IgD-negative memory B cell (primary cell): ENCODE measurements at regions not wholly inside any gene's neighbourhood (a gene's known extent, or its start where the extent isn't known, plus 50 kb on each side); places are given as distances from the start of the nearest gene placed in this dataset.

ENCODE experiments used
- H3K27ac Mint-ChIP-seq, 3 donors: one replicate each; pipeline ENCODE4 v1.8.0; 2020 to 2022; ENCODE audit warnings: mild to moderate bottlenecking in 3 of 3, mixed read lengths in 3 of 3, moderate library complexity in 1 of 3
- H3K27me3 Mint-ChIP-seq: one replicate; pipeline ENCODE4 v1.8.0; 2021; ENCODE audit warnings: mixed read lengths
- H3K36me3 Mint-ChIP-seq: one replicate; pipeline ENCODE4 v1.8.0; 2020; ENCODE audit warnings: mild to moderate bottlenecking, mixed read lengths
- H3K4me1 Mint-ChIP-seq, 3 donors: one replicate each; pipeline ENCODE4 v1.8.0; 2020 to 2022; ENCODE audit warnings: mixed read lengths in 3 of 3, mild to moderate bottlenecking in 1 of 3
- H3K4me3 Mint-ChIP-seq, 4 donors: one replicate each; pipeline ENCODE4 v1.8.0; 2020 to 2022; ENCODE audit warnings: mild to moderate bottlenecking in 4 of 4, mixed read lengths in 4 of 4, moderate library complexity in 3 of 4
- H3K9me3 Mint-ChIP-seq, 3 donors: one replicate each; pipeline ENCODE4 v1.8.0; 2020 to 2021; ENCODE audit warnings: mixed read lengths in 3 of 3, mild to moderate bottlenecking in 1 of 3

DNA sequence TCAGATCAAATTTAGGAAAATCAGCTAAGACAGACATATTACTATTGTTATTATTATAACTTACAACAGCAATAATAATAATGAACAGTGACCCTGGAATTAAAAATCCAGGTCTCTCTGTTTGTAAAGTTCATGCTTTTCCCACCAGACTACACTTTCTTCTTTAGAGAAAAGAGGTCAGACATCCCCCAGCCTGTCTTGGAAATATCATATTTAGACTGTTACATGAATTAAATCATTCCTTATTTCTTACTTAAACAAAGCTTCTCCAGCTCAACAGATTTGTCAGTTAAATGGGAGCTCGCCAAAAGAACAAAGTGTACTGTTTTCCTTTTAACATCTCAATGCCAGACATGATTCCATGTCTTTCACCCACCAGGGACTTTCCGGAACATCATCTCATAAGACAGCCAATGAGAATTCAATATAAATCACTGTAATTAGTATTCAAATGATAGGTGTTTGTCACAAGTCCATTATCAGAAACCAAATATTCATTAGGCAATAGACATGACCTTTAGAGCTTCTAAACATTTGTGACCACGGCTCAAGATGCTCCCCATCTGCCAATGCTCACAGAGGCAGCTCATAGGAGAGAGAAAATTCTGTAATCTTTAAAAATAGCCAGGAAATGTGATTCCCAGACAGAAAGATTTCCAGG is 351.9 kb downstream of the ENC1 start:
- no peak overlapping the region for H3K27ac Mint-ChIP-seq
- no peak overlapping the region for H3K4me3 Mint-ChIP-seq
- no peaks in the 10 kb centered on the region for H3K4me1 Mint-ChIP-seq
- H3K9me3 Mint-ChIP-seq: no peaks in the 10 kb centered on the region
- H3K27me3 Mint-ChIP-seq: peaks cover 9% of the 10 kb centered on the region
- H3K36me3 Mint-ChIP-seq: no peaks in the 10 kb centered on the region

DNA sequence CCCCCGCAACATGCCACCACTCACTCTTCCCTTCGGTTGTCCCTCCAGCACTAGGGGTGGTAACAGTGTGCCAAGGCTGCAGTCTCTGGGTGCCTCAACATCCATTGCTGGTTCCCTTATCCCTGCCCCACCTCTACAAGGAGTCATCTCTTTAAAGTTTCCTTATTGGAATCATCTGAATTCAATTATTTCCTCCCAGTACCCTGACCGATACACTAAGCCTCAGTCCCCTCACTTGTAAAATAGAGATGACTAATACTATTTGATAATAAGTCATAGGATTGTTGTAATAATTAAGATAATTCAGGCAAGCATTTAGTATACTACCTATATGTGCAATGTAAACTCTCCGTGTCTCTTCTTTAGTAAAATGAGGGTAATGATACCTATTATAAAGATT is 352.5 kb downstream of the ENC1 start:
- H3K36me3 Mint-ChIP-seq: no peaks in the 10 kb centered on the region
- peaks cover 9% of the 10 kb centered on the region for H3K27me3 Mint-ChIP-seq
- no peaks in the 10 kb centered on the region for H3K4me1 Mint-ChIP-seq
- no peak overlapping the region for H3K4me3 Mint-ChIP-seq
- peak overlapping the region in 1 of 3 donors; percentile 48 for H3K27ac Mint-ChIP-seq
- no peaks in the 10 kb centered on the region for H3K9me3 Mint-ChIP-seq

DNA sequence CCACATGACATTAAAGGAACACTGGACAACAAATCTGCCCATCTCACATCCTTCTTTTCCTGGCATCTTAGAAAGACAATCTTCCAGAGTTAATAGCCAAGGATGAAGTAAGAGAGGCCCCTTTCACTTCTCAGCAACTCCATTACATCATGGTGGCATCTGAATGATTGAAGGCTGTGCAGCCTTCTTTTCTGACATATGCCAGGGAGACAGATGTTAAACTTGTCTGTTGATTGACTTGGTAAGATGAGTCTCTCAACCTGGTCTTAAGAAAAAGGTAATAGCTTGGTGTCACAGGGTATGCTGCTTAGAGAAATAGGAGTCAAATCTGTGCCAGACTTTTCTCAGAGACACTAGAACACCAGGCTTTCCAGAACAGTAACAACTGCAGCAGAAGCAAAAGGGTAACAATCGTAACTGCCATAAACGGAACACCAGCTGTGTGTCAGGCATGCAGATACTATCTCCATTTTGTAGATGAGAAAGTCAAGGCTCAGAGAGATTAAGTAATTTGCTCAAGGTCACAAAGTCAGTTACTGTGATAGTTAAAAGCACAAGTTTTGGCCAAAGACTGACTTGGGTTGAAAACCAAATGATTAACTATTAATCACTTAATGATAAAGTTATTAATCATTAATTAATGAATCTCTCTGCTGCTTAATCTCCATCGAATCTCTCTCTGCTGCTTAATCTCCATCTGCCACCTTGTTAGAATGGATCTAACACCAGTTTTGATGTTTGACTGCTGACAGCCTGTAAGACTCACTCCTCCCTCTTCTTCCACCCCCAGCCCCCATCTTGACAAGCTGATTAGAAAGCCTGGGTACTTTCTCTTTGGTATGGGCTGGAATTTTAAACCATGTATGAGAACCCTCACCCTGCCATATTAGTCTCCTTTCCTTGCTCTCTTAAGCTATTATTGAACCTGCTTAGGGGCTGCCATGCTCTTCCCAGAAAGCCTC is 353.5 kb downstream of the ENC1 start:
- Mint-ChIP-seq H3K9me3 (no peaks in the 10 kb centered on the region), H3K4me3 (no peak overlapping the region), H3K27ac (peak overlapping the region in 1 of 3 donors; percentile 11), H3K4me1 (no peaks in the 10 kb centered on the region), H3K36me3 (no peaks in the 10 kb centered on the region), H3K27me3 (peaks cover 9% of the 10 kb centered on the region)

DNA sequence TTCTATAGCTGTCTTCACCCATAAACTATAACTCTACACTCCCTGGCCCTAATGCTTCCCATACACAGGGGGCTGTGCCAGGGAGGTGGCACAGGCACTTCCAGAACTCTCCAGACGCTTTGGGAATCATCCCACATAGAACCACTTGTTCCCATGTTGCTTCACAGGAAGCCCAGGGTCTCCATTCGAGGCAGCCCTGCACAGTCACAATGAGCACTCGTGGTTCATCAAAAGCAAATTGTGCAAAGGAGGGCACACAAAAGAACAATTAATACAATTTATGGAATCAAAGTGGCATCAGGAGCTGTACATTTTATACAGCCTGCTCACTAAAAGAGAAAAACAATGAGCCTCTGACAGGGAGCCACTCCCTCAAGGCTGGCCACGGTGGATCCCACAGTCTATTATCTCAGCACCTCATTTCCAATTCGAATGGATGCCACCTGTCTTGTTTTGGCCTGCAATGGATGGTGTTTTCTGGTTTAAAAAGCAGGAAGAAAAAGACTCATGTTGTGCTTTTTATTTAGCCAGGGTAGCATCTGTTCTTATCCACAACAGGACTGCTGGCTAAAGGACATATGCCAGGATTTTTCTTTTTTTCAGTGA is 354.8 kb downstream of the ENC1 start:
- no peaks in the 10 kb centered on the region for H3K36me3 Mint-ChIP-seq
- no peaks in the 10 kb centered on the region for H3K4me1 Mint-ChIP-seq
- H3K27me3 Mint-ChIP-seq: peaks cover 9% of the 10 kb centered on the region
- no peak overlapping the region for H3K4me3 Mint-ChIP-seq
- no peak overlapping the region for H3K27ac Mint-ChIP-seq
- H3K9me3 Mint-ChIP-seq: no peaks in the 10 kb centered on the region

DNA sequence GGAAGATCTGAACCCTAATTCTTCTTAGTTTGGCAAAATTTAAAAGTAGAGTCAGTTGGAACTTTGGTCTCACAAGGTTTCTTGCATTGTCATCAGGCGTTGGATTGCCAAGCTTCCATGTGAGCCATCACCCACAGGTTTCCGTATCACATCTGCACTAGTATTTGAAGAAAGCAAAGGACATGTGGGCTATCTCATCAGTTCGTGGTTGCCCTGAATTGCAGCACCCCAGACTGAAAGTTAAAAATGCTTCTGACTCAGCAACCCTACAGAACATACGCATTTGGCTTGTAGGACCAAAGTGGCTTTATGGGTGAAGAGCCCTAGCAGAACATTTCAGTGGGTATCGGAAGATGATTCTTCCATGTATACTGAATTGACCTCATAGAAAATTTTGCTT is 358.0 kb downstream of the ENC1 start:
- no peaks in the 10 kb centered on the region for H3K4me1 Mint-ChIP-seq
- peaks cover 9% of the 10 kb centered on the region for H3K27me3 Mint-ChIP-seq
- H3K36me3 Mint-ChIP-seq: no peaks in the 10 kb centered on the region
- no peaks in the 10 kb centered on the region for H3K9me3 Mint-ChIP-seq
- H3K27ac Mint-ChIP-seq: no peak overlapping the region
- no peak overlapping the region for H3K4me3 Mint-ChIP-seq

DNA sequence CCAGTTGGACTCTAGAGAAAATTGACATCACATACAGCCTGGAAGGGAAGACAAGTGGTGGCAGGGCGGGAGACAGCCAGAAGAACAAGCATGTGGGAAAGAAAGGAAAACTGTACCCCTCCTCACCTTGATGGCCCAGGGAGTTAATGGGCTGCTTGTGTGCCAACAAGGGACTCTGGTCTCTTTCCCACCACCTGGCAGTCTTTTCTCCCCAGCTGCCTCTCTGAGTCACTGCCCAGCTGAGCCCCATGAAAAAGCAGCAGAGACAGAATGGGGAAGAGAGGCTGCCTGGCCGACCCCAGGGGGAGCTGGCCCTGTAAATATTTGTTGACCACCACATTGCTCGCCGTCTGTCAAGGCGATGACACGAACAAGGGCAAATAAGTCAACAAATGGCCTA is 359.4 kb downstream of the ENC1 start:
- H3K4me1 Mint-ChIP-seq: no peaks in the 10 kb centered on the region
- H3K36me3 Mint-ChIP-seq: no peaks in the 10 kb centered on the region
- H3K9me3 Mint-ChIP-seq: peaks cover 0 to 2% (median 0%) of the 10 kb centered on the region in 3 donors
- H3K27me3 Mint-ChIP-seq: peaks cover 13% of the 10 kb centered on the region
- no peak overlapping the region for H3K27ac Mint-ChIP-seq
- no peak overlapping the region for H3K4me3 Mint-ChIP-seq

DNA sequence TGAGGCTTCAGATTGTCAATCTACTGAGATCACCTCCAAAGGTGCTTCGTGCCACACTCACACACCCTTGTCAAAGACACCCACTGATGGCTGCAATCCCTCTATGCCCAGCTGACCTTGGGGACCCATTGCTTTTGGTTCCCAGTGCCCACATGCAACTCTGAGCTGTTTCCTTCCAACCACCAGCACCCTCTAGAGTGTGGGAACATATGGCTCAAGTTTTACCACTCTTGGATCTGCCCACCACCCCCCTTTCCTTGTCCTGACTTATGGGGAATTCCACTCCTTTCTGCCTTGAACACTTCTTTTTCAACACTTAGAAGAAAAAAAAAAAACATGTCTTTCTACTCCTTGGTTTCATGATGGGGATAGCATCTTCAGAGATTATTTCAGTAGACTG is 360.2 kb downstream of the ENC1 start:
- peaks cover 13% of the 10 kb centered on the region for H3K27me3 Mint-ChIP-seq
- no peak overlapping the region for H3K4me3 Mint-ChIP-seq
- peaks cover 0 to 2% (median 0%) of the 10 kb centered on the region in 3 donors for H3K9me3 Mint-ChIP-seq
- no peaks in the 10 kb centered on the region for H3K4me1 Mint-ChIP-seq
- no peak overlapping the region for H3K27ac Mint-ChIP-seq
- H3K36me3 Mint-ChIP-seq: no peaks in the 10 kb centered on the region

DNA sequence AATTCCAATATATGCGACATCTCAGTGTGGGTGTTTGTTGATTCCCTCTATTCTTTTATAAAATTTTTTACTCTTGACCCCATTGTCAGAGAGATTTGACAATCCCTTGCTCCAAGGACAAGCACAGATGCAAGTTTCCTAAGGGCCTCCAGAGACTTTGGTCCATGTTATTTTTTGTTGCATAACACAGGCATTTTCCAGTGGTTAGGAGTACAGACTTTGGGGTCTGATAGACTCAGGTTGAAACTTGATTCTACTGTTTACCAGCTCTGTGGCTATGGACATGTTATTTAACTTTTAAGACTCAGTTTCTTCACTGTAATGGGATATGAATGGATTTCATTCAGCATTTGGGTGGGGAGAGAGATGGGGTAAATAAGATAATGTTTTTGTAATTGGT is 361.3 kb downstream of the ENC1 start:
- Mint-ChIP-seq H3K27me3 (peaks cover 9% of the 10 kb centered on the region), H3K9me3 (peaks cover 0 to 2% (median 0%) of the 10 kb centered on the region in 3 donors), H3K4me3 (no peak overlapping the region), H3K36me3 (no peaks in the 10 kb centered on the region), H3K4me1 (no peaks in the 10 kb centered on the region), H3K27ac (no peak overlapping the region)

DNA sequence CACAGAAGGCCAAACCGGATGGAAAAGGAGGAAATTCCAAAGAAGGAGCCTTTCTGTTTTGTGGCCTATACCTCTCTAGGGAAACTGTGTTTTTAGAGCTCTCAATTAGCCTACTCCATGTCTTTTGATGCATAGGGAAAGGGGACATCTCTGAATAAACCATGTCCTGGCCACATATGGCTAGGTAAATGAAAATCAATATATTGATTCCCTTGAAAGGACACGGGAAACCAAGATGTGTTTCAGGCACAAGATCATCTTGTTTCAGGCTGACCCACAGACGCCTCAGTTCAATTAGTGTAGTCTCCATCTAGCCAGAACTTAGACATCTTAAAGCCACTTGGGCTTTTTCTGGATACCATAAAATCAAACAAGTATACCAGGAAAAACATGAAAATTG is 363.1 kb downstream of the ENC1 start:
- peaks cover 0 to 2% (median 0%) of the 10 kb centered on the region in 3 donors for H3K9me3 Mint-ChIP-seq
- no peaks in the 10 kb centered on the region for H3K36me3 Mint-ChIP-seq
- H3K27ac Mint-ChIP-seq: no peak overlapping the region
- no peaks in the 10 kb centered on the region for H3K4me1 Mint-ChIP-seq
- no peak overlapping the region for H3K4me3 Mint-ChIP-seq
- peaks cover 9% of the 10 kb centered on the region for H3K27me3 Mint-ChIP-seq

DNA sequence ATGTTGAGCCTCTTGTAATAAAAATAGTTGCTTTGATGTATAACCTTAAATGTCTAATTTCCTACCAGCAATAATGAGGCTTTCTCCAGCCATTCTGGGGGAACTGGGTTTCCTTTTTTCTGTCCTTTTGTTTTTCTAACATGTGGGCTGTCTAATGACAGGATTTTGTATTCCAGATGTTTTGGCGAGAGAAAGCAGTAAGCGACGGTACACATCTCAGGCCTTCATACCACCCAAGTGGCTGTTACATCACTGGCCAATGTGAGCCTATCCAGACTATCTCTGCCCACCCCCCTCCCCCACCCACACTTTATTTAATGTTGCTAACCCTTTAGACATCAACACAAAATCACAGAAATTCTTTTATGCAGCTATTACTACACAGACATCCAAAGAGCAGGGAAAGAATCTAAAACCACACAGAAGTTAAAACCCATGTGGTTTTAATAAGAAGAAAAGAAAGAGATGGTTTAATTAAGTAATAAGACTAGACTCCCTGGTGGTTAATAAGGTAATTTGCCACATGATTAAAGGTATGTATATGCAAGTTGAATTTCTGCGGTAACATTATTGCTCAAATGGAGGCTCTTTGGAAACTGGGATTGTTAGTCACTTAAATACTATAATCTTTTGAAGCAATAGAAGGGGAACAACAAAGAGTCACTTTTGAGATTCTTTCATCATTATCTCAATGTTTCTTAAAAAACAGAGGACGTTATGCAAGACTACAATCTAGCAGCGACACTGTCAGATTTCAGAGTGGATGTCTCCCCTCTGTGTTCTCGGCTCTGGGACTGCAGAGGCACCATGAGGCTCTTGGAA is 365.1 kb downstream of the ENC1 start:
- Mint-ChIP-seq H3K36me3 (no peaks in the 10 kb centered on the region), H3K9me3 (peaks cover 0 to 2% (median 0%) of the 10 kb centered on the region in 3 donors), H3K4me3 (no peak overlapping the region), H3K27ac (no peak overlapping the region), H3K4me1 (no peaks in the 10 kb centered on the region), H3K27me3 (peaks cover 9% of the 10 kb centered on the region)

DNA sequence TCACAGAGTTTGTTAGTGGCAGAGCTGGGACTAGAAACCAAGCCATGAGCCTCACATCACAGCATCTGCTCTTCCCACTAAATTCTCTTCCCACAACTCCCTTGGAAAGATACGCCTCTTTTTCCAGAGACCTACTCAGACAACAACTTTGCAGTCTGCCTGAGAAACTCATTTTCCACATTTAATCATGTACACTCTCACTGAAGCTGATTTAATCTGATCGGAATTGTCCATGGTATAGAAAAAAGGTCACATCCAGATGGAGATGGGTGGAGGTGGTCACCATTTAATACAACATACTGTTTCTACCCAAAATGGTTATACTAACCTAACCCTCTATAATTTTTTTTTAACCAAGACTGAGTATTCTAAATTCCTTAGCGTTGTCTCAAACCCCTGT is 366.2 kb downstream of the ENC1 start:
- H3K4me3 Mint-ChIP-seq: no peak overlapping the region
- no peak overlapping the region for H3K27ac Mint-ChIP-seq
- no peaks in the 10 kb centered on the region for H3K4me1 Mint-ChIP-seq
- no peaks in the 10 kb centered on the region for H3K36me3 Mint-ChIP-seq
- peaks cover 0 to 2% (median 0%) of the 10 kb centered on the region in 3 donors for H3K9me3 Mint-ChIP-seq
- H3K27me3 Mint-ChIP-seq: peaks cover 9% of the 10 kb centered on the region

DNA sequence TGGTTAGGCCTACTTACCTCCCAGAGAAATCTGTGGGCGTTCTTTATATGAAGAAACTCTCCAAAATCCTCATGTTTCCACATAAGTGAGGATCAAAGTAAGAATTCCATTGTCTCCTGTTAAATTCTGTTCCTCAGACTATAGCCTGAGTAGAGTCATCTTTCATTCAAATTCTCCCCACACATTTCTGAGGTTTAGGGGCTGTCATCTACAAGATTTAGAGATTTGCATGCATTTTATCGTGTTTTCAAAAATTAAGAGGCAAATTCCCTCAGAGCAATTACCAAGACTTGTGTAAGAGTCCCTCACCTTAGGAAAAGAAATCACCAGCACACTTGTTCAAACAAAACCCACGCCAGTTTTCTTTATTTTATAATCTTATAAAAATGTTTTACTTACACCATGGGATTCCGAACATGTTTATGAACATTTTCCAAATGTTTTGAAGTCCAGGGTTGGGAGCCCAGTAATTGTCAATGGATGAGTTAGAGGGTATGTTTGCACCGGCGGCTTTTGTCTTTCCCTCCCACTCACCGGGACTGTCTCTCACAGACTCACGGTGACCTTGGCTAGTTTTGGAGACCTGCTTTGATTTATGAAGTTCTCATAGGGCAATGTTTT is 367.6 kb downstream of the ENC1 start:
- peaks cover 7% of the 10 kb centered on the region for H3K27me3 Mint-ChIP-seq
- no peak overlapping the region for H3K27ac Mint-ChIP-seq
- no peak overlapping the region for H3K4me3 Mint-ChIP-seq

DNA sequence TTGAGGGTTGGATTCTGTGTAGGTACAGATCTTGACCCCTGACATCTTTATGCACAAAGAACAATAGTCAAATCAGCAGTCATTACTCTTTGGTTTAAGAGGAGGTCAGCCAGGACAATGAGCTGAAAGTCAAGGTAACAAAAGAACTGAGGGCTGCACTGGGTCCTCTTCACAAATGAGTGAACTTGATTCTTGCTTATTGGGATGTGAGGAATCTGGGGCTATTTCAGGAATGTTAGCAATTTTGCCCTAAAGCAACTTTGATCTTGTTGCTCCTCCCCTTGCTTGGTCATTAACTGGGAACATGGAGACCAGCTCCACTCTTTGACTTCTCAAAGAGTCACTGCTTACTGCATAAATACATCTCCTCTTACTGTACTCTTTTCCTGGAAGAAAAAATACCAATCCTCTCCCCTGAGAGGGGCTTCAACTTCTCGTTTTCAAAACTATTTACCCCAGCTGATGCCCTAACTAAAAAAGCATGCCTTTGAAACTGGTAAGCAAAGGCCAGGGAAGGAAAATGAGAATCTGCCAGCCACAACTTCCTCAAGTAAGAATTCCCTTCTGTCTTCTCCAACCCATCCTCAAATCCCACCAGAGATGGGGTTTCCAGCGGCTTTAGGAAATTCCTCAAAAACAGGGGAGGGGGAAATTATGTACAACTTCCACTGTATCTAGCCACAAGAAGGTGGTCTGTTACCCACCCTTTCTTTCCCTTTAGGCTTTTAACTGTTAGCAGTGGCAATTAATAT is 368.3 kb downstream of the ENC1 start:
- Mint-ChIP-seq H3K27me3 (peaks cover 7% of the 10 kb centered on the region), H3K4me3 (no peak overlapping the region), H3K4me1 (no peaks in the 10 kb centered on the region), H3K9me3 (peaks cover 0 to 2% (median 0%) of the 10 kb centered on the region in 3 donors), H3K27ac (no peak overlapping the region), H3K36me3 (no peaks in the 10 kb centered on the region)

More for the DNA sequence above, 367.6 kb downstream of the ENC1 start:
- H3K4me1 Mint-ChIP-seq: no peaks in the 10 kb centered on the region
- H3K9me3 Mint-ChIP-seq: peaks cover 0 to 2% (median 0%) of the 10 kb centered on the region in 3 donors
- H3K36me3 Mint-ChIP-seq: no peaks in the 10 kb centered on the region

DNA sequence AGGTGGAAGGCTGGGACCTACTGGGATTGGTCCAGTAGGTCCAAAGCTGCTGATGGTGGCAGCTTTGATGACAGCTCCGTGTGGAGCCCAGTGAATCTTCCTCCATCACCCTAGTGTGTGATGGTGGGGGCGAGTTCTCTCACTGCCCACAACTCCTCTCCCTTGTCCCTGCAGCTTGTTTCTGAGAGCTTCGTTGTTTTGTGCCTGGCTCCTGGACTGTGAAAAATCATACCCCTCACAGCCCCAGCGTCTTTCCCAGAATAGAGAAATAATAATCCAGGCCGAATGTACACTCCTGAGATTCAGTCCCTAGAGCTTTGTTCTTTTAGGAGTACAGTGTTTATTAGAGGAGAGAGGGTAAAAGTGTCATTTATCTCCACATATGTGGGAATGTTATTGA is 372.2 kb downstream of the ENC1 start:
- Mint-ChIP-seq H3K27ac (no peak overlapping the region), H3K4me1 (no peaks in the 10 kb centered on the region), H3K36me3 (no peaks in the 10 kb centered on the region), H3K9me3 (no peaks in the 10 kb centered on the region), H3K27me3 (peaks cover 4% of the 10 kb centered on the region), H3K4me3 (no peak overlapping the region)
